HEK293 (cell line): ENCODE measurements at regions not wholly inside any gene's neighbourhood (a gene's known extent, or its start where the extent isn't known, plus 50 kb on each side); places are given as distances from the start of the nearest gene placed in this dataset.

Experiments
- IKZF3 ChIP-seq: fragments of 450-650 bp; IDR thresholded peaks from 2 replicates; pipeline ENCODE4 v1.5.0; 2018; ENCODE audit warnings: missing biosample characterization, mild to moderate bottlenecking, missing genetic modification characterization, moderate library complexity
- ZNF121 ChIP-seq: fragments of 450-650 bp; formaldehyde crosslinking; IDR thresholded peaks from 2 replicates; pipeline ENCODE4 v1.5.1; 2016; ENCODE audit warnings: missing biosample characterization, missing genetic modification characterization
- ZNF660 ChIP-seq: fragments of 450-650 bp; IDR thresholded peaks from 2 replicates; pipeline ENCODE4 v1.5.1; 2018; ENCODE audit warnings: missing biosample characterization, mild to moderate bottlenecking, missing genetic modification characterization
- TF ChIP-seq, protein P1 (sequence below): fragments of 450-650 bp; formaldehyde crosslinking; IDR thresholded peaks from 2 replicates; pipeline ENCODE4 v1.5.1; 2016; ENCODE audit warnings: missing biosample characterization, missing genetic modification characterization

GRCh38 chr3:154851644-154852043, 228.5 kb upstream of the MME start:
- TF ChIP-seq IKZF3, result no peak
- no peak for TF ChIP-seq ZNF121 (tag by site-specific recombination)
- TF ChIP-seq ZNF660 (tag by site-specific recombination), result no peak
- TF ChIP-seq, protein P1, sequence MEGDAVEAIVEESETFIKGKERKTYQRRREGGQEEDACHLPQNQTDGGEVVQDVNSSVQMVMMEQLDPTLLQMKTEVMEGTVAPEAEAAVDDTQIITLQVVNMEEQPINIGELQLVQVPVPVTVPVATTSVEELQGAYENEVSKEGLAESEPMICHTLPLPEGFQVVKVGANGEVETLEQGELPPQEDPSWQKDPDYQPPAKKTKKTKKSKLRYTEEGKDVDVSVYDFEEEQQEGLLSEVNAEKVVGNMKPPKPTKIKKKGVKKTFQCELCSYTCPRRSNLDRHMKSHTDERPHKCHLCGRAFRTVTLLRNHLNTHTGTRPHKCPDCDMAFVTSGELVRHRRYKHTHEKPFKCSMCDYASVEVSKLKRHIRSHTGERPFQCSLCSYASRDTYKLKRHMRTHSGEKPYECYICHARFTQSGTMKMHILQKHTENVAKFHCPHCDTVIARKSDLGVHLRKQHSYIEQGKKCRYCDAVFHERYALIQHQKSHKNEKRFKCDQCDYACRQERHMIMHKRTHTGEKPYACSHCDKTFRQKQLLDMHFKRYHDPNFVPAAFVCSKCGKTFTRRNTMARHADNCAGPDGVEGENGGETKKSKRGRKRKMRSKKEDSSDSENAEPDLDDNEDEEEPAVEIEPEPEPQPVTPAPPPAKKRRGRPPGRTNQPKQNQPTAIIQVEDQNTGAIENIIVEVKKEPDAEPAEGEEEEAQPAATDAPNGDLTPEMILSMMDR (tag by site-specific recombination), result no peak
